GM18870 (cell line): ENCODE measurements at regions not wholly inside any gene's neighbourhood (a gene's known extent, or its start where the extent isn't known, plus 50 kb on each side); places are given as distances from the start of the nearest gene placed in this dataset.

Source experiments
- ATAC-seq: cut with Tn5 transposase; IDR thresholded peaks from one replicate; pipeline ENCODE4 v1.9.1; 2021; ENCODE audit warnings: moderate library complexity; ENCODE audit not compliant: unreplicated experiment

- no peak for ATAC-seq
These were observed 57.9 kb upstream of the EPAS1 start for GRCh38 chr2:46239175-46239846.

- ATAC-seq = no peak
These were observed 57.4 kb upstream of the EPAS1 start for GRCh38 chr2:46239847-46240181.

- ATAC-seq = no peak
These were observed 55.9 kb upstream of the EPAS1 start for GRCh38 chr2:46241344-46241743.

GRCh38 chr2:46245869-46246268, 51.3 kb upstream of the EPAS1 start:
- ATAC-seq = no peak

DNA sequence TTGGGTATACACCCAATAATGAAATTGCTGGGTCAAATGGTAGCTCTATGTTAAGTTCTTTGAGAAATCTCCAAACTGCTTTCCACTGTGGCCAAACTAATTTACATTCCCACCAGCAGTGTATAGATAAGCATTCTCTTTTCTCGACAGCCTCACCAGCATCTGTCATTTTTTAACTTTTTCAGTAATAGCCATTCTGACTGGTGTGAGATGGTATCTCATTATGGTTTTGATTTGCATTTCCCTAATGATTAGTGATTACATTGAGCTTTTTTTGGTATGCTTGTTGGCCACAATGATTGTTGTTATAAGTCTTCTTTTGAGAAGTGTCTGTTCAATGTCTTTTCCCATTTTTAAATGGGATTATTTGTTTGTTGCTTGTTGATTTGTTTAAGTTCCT, 50.4 kb upstream of the EPAS1 start:
- ATAC-seq = peak; percentile 77
